Activated CD4-positive, CD25-positive, alpha-beta regulatory T cell (primary cell): ENCODE measurements at regions not wholly inside any gene's neighbourhood (a gene's known extent, or its start where the extent isn't known, plus 50 kb on each side); places are given as distances from the start of the nearest gene placed in this dataset.
"Not testable (repeated sequence)": the region's sequence is repeated elsewhere in the genome, so short reads cannot be mapped to it uniquely, and the experiment has no call there.

Source experiments
- DNase-seq, 4 experiments: peaks; one replicate each; lab custom pipeline; 2025; lab: John Stamatoyannopoulos, UW

DNA sequence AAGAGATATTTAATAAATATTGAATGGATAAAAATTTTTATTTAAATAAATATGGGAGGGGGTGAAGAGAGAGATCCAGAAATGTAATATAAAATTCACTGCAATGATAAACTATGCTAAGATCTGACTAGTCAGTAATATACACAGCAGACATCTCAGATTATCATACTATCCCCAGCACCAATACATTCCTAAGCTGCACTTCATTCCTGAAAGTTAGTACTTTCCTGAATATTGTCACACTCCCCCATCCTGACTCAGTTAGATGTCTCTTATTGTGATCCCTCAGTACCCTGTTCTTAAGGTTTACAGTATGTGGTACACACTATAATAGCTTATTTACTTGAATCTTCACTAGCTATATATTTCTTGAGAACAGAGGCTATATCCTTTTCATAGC, 88.3 kb upstream of the KCNQ5 start:
- DNase-seq: no peak

DNA sequence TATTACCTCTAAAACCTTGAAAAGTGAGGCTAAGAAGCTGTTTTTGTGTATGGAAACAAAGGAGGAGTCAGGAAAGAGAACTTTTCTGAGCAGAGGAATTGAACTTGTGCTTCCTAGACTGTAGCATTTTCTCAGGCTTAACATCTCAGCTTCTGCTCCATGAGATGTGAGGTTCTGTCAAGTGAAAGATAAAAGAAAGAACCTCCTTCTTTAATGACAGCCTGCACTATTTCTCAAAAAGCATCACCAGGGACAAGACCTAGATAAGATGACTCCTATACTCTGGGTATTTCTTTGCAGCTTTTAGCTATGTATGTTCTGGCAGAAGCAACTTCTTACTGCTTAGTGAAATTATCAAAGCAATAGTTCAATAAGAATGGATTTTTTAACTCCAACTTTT, 87.6 kb upstream of the KCNQ5 start:
- DNase-seq: no peak

DNA sequence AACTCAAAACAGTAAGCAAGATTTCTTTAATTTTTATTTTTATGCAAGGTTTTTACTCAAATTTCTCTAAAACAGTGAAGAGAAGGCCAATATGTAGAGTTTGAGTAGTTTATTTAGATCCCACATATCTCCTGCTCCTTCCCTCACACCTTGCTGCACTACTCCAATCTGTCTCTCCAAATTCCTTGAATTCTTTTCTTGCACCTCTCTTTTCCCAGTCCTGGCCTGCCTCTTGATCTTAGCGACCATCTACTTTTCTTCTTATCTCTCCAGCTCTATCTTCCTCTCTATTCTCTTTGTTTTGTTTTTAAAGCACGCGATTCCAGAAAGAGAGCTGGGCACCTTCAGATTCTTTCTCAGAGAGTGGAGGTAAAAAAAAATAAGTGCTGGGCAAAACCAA, 86.7 kb upstream of the KCNQ5 start:
- DNase-seq: no peak

DNA sequence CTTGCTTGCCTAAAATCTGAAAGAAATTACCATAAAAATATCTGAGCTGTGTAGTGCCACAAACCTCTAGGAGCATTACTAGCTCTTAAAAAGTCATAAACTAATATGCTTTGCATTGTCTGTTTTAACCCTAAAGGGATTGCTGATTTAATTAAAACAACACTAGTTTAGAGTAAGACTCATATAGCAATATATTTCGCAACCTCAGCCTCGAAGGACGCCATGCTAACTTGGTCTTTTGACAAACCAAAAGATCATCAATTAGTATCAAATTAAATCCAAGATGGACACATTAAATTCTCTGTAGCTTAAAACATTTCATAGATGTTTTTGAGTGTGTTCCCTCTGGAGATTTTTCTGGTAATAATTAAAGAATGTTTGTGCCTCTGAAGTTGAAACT, 74.8 kb upstream of the KCNQ5 start:
- DNase-seq: no peak

DNA sequence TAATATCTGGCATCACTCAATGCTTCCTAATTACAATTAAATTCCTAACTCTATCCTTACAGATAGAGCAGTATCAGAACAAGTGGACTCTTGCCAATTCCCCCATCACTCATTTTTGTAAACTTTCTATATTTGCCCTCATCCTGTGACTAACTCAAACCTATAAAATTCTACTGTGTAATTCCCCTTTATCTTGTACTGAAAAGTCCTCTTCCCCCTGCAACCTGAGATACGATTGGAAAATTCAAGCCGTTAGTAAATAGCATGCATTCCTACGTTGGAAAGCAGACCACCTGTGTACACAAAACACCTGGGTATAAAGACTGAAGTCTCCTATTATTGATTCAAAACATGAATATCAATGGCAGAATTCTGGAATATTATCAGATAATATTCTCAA, 70.4 kb upstream of the KCNQ5 start:
- DNase-seq: no peak

DNA sequence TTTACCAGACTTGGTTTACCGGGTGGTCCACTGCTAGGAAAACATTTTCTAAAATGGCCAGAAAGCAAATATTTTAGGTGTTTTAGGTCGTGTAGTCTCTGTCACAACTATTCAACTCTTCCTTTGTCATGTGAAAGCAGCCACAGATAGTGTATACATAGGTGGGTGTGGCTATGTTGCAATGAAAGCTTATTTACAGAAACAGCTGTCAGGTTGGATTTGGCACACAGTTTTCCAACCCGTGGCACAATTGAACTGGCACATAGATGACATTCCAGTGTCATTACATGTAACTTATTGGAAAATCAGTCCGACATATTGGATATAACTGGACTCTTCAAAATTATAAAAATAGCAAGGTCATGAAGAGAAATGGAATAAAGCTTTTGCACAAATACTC, 68.9 kb upstream of the KCNQ5 start:
- no peak for DNase-seq

DNA sequence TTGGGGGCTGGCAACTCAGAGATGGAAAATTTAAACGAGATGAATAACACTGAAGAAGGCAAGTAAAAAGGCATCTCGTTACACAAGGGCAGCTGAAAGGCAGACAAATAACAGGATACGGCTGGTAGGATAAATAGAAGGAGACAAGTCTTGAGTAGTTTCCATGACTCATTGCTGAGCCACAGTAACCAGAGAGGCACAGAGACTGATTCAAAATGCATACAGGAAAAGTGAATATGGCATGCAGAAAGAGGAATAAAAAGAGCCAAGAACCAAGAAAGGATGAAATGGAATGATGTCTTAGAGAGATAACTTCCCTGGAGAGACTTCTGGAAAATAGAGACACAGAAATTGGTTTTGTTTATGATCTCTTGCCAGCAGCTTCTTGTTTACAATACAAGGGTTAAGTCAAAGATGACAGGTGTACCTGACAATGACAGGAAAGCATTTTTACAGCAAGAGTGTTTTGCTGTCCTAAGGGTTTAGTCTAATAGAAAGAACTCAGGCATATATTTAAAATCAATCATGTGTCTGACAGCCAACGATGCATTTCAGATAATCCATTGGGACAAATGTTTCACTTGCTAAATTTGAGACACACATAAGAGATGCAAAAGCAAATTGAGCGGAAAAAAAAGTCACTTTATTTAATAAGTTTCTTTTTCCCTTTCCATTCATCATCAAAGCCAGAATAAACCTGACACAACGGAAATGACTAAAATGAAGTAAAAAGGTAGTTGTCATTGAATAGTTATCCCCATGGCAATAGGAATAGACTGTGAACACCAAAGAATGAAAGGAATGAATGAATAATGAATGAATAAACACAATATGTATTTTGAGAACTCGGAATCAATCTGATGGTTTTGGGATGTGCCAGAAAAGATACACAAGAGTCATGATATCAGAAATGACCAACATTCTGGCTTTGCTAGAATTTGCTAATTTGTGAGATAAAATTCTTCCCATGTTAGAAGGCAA, 68.0 kb upstream of the KCNQ5 start:
- DNase-seq: no peak

DNA sequence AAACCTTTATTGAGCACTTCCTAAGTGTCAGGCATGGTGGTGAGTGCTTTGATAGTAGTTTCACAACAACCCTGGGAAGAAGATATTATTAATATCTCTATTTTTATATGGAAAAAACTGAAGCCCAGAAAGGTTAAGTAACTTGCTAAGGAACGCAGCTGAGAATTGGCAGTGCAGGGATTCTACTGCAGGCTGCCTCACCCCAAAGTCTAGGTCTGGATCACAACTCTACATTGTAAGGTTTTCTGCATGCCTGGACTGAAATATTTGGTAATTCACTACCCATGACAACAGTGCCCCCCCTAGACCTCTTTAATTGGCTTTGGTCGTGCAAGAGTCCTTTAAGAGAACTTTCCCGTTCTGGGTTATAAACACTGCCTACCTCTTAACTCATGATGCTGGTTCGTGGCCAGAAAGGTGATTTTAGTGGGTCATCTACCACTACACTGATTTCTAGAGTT, 67.1 kb upstream of the KCNQ5 start:
- DNase-seq: no peak

DNA sequence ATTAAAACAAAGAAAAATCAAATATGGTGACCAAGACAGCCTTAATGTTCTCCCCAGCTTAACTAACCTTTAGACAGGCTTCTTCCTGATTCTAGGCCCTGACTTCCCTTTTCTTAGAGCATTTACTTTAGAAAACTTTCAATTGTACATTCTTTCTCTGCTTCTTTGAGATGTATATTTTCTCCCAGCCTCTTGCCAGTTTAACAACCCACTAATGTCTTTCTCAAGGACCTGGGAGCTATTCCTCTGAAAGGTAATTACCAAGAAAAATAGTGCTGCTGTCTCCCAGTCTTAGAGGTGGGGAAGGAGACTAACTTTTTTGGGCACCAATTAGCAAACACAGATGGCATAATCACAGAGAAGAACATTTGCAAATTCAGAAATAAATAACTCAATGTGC, 62.8 kb upstream of the KCNQ5 start:
- DNase-seq: no peak

DNA sequence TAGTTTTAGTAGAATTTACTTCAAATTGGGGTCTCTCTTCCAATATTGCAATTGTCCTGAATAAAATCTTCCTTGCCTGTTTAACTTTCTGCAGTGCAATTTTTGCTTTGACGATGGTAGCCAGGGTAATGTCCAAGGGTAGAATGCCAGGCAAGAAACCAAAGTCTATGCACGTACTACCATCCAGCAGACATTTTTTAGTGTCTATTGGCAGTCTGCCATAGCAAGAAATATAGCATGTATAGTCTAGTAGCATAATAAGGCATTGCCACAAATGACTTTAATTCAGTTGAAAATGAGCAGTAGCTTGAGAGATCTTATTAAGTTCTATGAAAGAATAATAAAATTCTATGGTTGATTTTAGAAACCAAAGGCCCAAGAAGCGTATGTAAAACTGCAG, 62.3 kb upstream of the KCNQ5 start:
- DNase-seq: no peak

DNA sequence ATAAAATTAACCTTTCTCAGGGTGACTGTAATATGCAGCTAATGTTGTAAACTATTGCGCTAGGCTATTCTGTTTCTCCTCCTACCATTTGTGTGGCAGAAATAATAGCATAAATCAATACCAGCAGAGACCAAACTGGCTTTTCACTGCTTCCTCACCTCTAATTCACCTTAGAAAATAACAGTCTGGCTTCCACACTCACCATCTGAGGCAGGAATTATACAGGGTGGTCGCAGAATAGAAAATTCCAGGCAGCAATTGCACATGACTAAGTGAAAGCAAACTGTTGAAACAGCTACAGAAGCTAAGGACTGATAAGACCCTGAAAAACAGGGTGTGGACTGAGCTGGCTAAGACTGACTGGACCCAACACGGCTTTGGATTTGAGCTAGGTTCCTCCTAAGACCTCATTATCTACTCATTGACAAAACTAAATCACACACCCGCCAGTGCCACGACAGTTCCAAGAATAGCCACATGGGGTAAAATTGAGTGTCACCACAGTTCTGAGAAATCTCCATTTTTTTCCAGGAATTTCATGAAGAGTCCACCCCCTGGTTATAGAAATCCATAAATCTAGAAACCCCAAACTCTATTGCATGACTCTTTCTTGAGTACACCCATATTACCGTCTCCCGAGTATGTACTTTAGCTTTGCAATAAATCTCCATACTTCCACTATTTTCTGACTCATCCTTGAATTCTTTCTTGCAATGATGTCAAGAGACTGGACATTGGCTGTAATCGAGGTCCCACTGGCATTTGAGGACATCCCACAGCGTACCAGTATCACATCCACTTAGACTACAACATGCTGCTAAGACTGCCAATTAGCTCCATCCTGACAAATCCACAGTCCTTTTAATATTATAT, 60.9 kb upstream of the KCNQ5 start:
- DNase-seq: no peak

DNA sequence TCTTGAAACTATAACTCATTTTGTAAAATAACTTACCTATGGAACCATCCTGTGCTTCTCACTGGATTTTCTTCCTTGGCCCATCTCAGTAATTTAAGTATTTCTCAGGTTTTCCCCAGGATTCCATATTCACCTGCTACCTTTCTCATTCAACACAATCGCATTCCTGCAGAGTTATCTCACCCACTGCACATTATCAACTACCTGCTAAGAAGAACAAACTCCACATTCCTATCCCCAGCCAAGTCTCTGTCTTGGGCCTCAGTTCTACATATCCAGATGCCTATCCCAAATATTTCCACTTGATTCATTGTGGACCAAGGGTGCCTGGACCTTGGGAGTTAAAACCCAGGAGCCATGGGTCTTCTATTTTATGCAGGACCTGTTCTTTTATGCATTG, 60.2 kb upstream of the KCNQ5 start:
- no peak for DNase-seq

DNA sequence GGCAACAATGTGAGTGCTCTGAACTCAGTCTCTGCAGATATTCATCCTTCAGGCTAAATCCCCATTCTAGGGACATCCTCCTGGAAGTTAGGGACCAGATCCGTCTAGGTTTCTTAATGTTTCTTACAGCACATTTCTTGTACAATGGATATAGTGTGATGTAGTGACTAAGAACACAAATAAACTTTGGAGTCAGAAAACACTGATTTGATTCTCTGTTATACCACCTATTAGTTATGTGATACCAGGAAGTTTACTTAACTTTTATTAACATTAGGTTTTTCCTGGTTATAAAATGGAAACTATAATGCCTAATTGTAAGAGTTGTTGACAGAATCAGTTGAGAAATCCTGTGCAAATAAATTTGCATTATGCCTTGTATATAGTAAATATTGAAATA, 57.6 kb upstream of the KCNQ5 start:
- no peak for DNase-seq

DNA sequence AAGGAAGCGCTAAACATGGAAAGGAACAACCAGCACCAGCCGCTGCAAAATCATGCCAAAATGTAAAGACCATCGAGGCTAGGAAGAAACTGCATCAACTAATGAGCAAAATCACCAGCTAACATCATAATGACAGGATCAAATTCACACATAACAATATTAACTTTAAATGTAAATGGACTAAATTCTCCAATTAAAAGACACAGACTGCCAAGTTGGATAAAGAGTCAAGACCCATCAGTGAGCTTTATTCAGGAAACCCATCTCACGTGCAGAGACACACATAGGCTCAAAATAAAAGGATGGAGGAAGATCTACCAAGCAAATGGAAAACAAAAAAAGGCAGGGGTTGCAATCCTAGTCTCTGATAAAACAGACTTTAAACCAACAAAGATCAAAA, 49.9 kb upstream of the KCNQ5 start:
- not testable (repeated sequence) for DNase-seq
